HT-29 (cell line): ENCODE measurements at regions not wholly inside any gene's neighbourhood (a gene's known extent, or its start where the extent isn't known, plus 50 kb on each side); places are given as distances from the start of the nearest gene placed in this dataset.

Experiments
- DNase-seq: peaks from one replicate; pipeline ENCODE4 v3.0.0-alpha.2; 2015; ENCODE audit warnings: low spot score

GRCh38 chr4:182042945-182043344 lies 200.3 kb upstream of the TENM3 start:
- no peak for DNase-seq

GRCh38 chr4:182048871-182049270 lies 194.3 kb upstream of the TENM3 start:
- no peak for DNase-seq

GRCh38 chr4:182056866-182057265 lies 186.3 kb upstream of the TENM3 start:
- DNase-seq, result no peak

GRCh38 chr4:182062458-182062857 lies 180.7 kb upstream of the TENM3 start:
- no peak for DNase-seq

- DNase-seq, result no peak
Measured at GRCh38 chr4:182062936-182063335, 180.3 kb upstream of the TENM3 start.

- no peak for DNase-seq
Measured at GRCh38 chr4:182063651-182064050, 179.6 kb upstream of the TENM3 start.

- no peak for DNase-seq
Measured at GRCh38 chr4:182065255-182065654, 177.9 kb upstream of the TENM3 start.

GRCh38 chr4:182066037-182066436 lies 177.2 kb upstream of the TENM3 start:
- no peak for DNase-seq

GRCh38 chr4:182067828-182068227 lies 175.4 kb upstream of the TENM3 start:
- DNase-seq, result no peak

- no peak for DNase-seq
Measured at GRCh38 chr4:182068920-182069319, 174.3 kb upstream of the TENM3 start.

GRCh38 chr4:182073278-182073677 lies 169.9 kb upstream of the TENM3 start:
- no peak for DNase-seq

GRCh38 chr4:182074139-182074538 lies 169.1 kb upstream of the TENM3 start:
- DNase-seq, result no peak

- no peak for DNase-seq
Measured at GRCh38 chr4:182074810-182075209, 168.4 kb upstream of the TENM3 start.

GRCh38 chr4:182082910-182083309 lies 160.3 kb upstream of the TENM3 start:
- no peak for DNase-seq

- DNase-seq, result no peak
Measured at GRCh38 chr4:182083671-182084410, 159.4 kb upstream of the TENM3 start.

- DNase-seq, result no peak
Measured at GRCh38 chr4:182085051-182085480, 158.1 kb upstream of the TENM3 start.

- no peak for DNase-seq
Measured at GRCh38 chr4:182089326-182089725, 153.9 kb upstream of the TENM3 start.

GRCh38 chr4:182090186-182090585 lies 153.0 kb upstream of the TENM3 start:
- DNase-seq, result no peak

GRCh38 chr4:182091128-182091527 lies 152.1 kb upstream of the TENM3 start:
- DNase-seq, result no peak

GRCh38 chr4:182093431-182093831 lies 149.8 kb upstream of the TENM3 start:
- DNase-seq, result no peak

GRCh38 chr4:182093935-182094334 lies 149.3 kb upstream of the TENM3 start:
- no peak for DNase-seq

- DNase-seq, result no peak
Measured at GRCh38 chr4:182101618-182102017, 141.6 kb upstream of the TENM3 start.

- DNase-seq, result no peak
Measured at GRCh38 chr4:182102576-182102975, 140.6 kb upstream of the TENM3 start.
